HCEC 1CT (cell line): ENCODE measurements at regions not wholly inside any gene's neighbourhood (a gene's known extent, or its start where the extent isn't known, plus 50 kb on each side); places are given as distances from the start of the nearest gene placed in this dataset.
A peak's percentile ranks its signal among the peaks of the same experiment; 100 is the strongest.
"Not testable (repeated sequence)": the region's sequence is repeated elsewhere in the genome, so short reads cannot be mapped to it uniquely, and the experiment has no call there.

Source experiments
- DNase-seq: peaks from one replicate; pipeline ENCODE4 v3.0.0-alpha.2; 2017

- no peak for DNase-seq
These were observed 893.4 kb downstream of the DIAPH3 start for GRCh38 chr13:59270327-59270726.

- DNase-seq, result no peak
These were observed 888.6 kb downstream of the DIAPH3 start for GRCh38 chr13:59274958-59275727.

- no peak for DNase-seq
These were observed 887.3 kb downstream of the DIAPH3 start for GRCh38 chr13:59276436-59276835.

GRCh38 chr13:59277106-59277505 is 886.6 kb downstream of the DIAPH3 start:
- no peak for DNase-seq

- DNase-seq, result no peak
These were observed 884.7 kb downstream of the DIAPH3 start for GRCh38 chr13:59279028-59279427.

GRCh38 chr13:59279576-59279975 is 884.2 kb downstream of the DIAPH3 start:
- no peak for DNase-seq

- DNase-seq, result no peak
These were observed 883.4 kb downstream of the DIAPH3 start for GRCh38 chr13:59280297-59280696.

GRCh38 chr13:59281453-59281852 is 882.3 kb downstream of the DIAPH3 start:
- no peak for DNase-seq

- DNase-seq, result not testable (repeated sequence)
These were observed 871.5 kb downstream of the DIAPH3 start for GRCh38 chr13:59292240-59292639.

- no peak for DNase-seq
These were observed 864.1 kb downstream of the DIAPH3 start for GRCh38 chr13:59299584-59299983.

- DNase-seq, result no peak
These were observed 863.2 kb downstream of the DIAPH3 start for GRCh38 chr13:59300355-59301173.

GRCh38 chr13:59301174-59301567 is 862.6 kb downstream of the DIAPH3 start:
- no peak for DNase-seq

GRCh38 chr13:59303433-59303832 is 860.3 kb downstream of the DIAPH3 start:
- DNase-seq, result no peak

- no peak for DNase-seq
These were observed 859.1 kb downstream of the DIAPH3 start for GRCh38 chr13:59304596-59304995.

- no peak for DNase-seq
These were observed 857.8 kb downstream of the DIAPH3 start for GRCh38 chr13:59305896-59306295.

GRCh38 chr13:59312776-59313175 is 851.0 kb downstream of the DIAPH3 start:
- no peak for DNase-seq

- peak; percentile 2 for DNase-seq
These were observed 845.3 kb downstream of the DIAPH3 start for GRCh38 chr13:59318320-59318930.

GRCh38 chr13:59319276-59319675 is 844.5 kb downstream of the DIAPH3 start:
- no peak for DNase-seq

- no peak for DNase-seq
These were observed 843.7 kb downstream of the DIAPH3 start for GRCh38 chr13:59320021-59320420.

GRCh38 chr13:59324401-59324800 is 839.3 kb downstream of the DIAPH3 start:
- DNase-seq, result not testable (repeated sequence)

- DNase-seq, result no peak
These were observed 837.0 kb downstream of the DIAPH3 start for GRCh38 chr13:59326717-59327116.

GRCh38 chr13:59330764-59331163 is 833.0 kb downstream of the DIAPH3 start:
- no peak for DNase-seq

- DNase-seq, result no peak
These were observed 830.8 kb downstream of the DIAPH3 start for GRCh38 chr13:59332966-59333365.

GRCh38 chr13:59337070-59337469 is 826.7 kb downstream of the DIAPH3 start:
- no peak for DNase-seq
